ENCODE measurements at regions not wholly inside any gene's neighbourhood (a gene's known extent, or its start where the extent isn't known, plus 50 kb on each side); places are given as distances from the start of the nearest gene placed in this dataset.

DNA sequence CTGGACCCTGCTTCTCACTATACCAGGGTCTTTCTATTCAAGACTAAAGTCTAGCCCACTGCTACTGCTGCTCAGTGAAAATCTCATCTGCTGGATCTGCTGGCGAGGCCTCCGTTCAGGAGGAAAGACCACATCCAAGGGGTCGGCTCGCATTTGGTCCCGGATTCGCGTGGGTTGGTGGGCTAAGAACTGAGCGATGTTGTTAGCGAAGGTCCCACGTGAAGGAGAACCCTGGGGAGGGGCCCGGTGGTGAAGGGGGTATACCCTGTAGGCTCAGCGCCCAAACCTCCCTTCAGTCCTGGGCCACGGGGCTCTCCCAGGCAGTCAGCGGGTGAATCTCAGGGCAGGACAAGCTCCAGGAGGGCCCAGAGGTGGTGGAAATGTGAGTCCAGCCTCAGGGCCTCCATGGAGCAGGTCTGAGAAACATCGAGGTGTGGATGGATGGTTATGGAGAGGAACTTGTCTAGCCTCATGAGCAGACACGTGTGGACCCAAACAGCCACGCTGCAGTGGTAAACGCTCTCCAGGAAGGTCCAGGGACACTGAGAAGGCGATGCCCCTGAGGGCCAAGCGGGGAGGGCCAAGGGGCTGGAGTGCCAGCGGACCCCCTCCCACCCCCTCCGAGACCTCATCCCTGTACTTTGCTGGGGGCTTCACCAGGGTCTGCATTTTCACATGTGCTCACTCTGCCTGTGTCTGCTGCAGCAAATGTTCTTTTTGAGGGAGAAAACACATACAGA is 152.3 kb downstream of the CTTN start:
- no peaks in the 10 kb centered on the region for H3K9me3 ChIP-seq
- POLR2A ChIA-PET, result no interaction called here
- H3K9ac ChIP-seq, result no peak overlapping the region
- H3K4me2 ChIP-seq, result no peak overlapping the region
- peaks cover 0 to 19% of the 10 kb centered on the region in 2 experiments; a peak in 2 of 4 replicates for H3K4me1 ChIP-seq (ENCODE audit: control insufficient read depth in 1 of 2, insufficient read depth in 2 of 2, low read depth in 1 of 2, low read length in 1 of 2)
- H4K20me1 ChIP-seq (ENCODE audit: insufficient read depth), result no peaks in the 10 kb centered on the region
- no peaks in the 10 kb centered on the region for H3F3A ChIP-seq (replicated peaks; ENCODE audit: insufficient read depth)
- H3K4me3 ChIP-seq (ENCODE audit: low read depth in 2 of 2, low read length in 1 of 2), result no peak overlapping the region
- no peak overlapping the region for H2AFZ ChIP-seq (ENCODE audit: low read depth)
- CTCF ChIA-PET, result no interaction called here
- no peak overlapping the region for H3K27ac ChIP-seq (ENCODE audit: low read depth in 2 of 2, low read length in 1 of 2)
- DNase-seq, result no peak
- TF ChIP-seq, protein P1, sequence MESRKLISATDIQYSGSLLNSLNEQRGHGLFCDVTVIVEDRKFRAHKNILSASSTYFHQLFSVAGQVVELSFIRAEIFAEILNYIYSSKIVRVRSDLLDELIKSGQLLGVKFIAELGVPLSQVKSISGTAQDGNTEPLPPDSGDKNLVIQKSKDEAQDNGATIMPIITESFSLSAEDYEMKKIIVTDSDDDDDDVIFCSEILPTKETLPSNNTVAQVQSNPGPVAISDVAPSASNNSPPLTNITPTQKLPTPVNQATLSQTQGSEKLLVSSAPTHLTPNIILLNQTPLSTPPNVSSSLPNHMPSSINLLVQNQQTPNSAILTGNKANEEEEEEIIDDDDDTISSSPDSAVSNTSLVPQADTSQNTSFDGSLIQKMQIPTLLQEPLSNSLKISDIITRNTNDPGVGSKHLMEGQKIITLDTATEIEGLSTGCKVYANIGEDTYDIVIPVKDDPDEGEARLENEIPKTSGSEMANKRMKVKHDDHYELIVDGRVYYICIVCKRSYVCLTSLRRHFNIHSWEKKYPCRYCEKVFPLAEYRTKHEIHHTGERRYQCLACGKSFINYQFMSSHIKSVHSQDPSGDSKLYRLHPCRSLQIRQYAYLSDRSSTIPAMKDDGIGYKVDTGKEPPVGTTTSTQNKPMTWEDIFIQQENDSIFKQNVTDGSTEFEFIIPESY (IDR thresholded peaks at IDR 0.05; ENCODE audit: borderline replicate concordance, low read depth), result no peak
- TF ChIP-seq, protein P2, sequence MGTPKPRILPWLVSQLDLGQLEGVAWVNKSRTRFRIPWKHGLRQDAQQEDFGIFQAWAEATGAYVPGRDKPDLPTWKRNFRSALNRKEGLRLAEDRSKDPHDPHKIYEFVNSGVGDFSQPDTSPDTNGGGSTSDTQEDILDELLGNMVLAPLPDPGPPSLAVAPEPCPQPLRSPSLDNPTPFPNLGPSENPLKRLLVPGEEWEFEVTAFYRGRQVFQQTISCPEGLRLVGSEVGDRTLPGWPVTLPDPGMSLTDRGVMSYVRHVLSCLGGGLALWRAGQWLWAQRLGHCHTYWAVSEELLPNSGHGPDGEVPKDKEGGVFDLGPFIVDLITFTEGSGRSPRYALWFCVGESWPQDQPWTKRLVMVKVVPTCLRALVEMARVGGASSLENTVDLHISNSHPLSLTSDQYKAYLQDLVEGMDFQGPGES (IDR thresholded peaks at IDR 0.05; ENCODE audit: low read depth, low read length), result no peak
- TF ChIP-seq RFX5 (IDR thresholded peaks at IDR 0.05; ENCODE audit: low read length) (no peak), TEAD4 (IDR thresholded peaks at IDR 0.05; ENCODE audit: borderline replicate concordance, insufficient read depth) (no peak), EP300 (IDR thresholded peaks at IDR 0.05; ENCODE audit: borderline replicate concordance in 1 of 2, low read depth in 1 of 2, low read length in 1 of 2) (no peak), MXI1 (IDR thresholded peaks at IDR 0.05; ENCODE audit: low read depth, low read length) (no peak), NFIC (IDR thresholded peaks at IDR 0.05; ENCODE audit: borderline replicate concordance) (no peak), EZH2phosphoT487 (IDR thresholded peaks at IDR 0.05; ENCODE audit: borderline replicate concordance, low read depth) (no peak), GATA2 (CRISPR knock-in tag; IDR thresholded peaks at IDR 0.05) (no peak), TCF12 (IDR thresholded peaks at IDR 0.05) (no peak), RAD21 (IDR thresholded peaks at IDR 0.05; ENCODE audit: low read length) (no peak), ELF1 (IDR thresholded peaks at IDR 0.05) (no peak)
- TF ChIP-seq, protein P3, sequence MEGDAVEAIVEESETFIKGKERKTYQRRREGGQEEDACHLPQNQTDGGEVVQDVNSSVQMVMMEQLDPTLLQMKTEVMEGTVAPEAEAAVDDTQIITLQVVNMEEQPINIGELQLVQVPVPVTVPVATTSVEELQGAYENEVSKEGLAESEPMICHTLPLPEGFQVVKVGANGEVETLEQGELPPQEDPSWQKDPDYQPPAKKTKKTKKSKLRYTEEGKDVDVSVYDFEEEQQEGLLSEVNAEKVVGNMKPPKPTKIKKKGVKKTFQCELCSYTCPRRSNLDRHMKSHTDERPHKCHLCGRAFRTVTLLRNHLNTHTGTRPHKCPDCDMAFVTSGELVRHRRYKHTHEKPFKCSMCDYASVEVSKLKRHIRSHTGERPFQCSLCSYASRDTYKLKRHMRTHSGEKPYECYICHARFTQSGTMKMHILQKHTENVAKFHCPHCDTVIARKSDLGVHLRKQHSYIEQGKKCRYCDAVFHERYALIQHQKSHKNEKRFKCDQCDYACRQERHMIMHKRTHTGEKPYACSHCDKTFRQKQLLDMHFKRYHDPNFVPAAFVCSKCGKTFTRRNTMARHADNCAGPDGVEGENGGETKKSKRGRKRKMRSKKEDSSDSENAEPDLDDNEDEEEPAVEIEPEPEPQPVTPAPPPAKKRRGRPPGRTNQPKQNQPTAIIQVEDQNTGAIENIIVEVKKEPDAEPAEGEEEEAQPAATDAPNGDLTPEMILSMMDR (IDR thresholded peaks at IDR 0.05), result no peak
- TF ChIP-seq, protein P4, sequence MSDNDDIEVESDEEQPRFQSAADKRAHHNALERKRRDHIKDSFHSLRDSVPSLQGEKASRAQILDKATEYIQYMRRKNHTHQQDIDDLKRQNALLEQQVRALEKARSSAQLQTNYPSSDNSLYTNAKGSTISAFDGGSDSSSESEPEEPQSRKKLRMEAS (IDR thresholded peaks at IDR 0.05; ENCODE audit: low read depth), result no peak
- H3K36me3 ChIP-seq (replicated peaks in 1 of 2; ENCODE audit: control insufficient read depth in 1 of 2, insufficient read depth in 2 of 2, low read length in 1 of 2), result no peaks in the 10 kb centered on the region
- no peaks in the 10 kb centered on the region for H3K27me3 ChIP-seq (ENCODE audit: insufficient read depth)
- no peaks in the 10 kb centered on the region for H3K79me2 ChIP-seq (ENCODE audit: insufficient read depth)
- 66% methylated on average over 21 of the region's 22 CpGs for WGBS (ENCODE audit: low lambda C conversion rate)
- H3K9me2 ChIP-seq, result no peaks in the 10 kb centered on the region

All from SK-N-SH (cell line).